Osteoblast (primary cell): ENCODE measurements at regions not wholly inside any gene's neighbourhood (a gene's known extent, or its start where the extent isn't known, plus 50 kb on each side); places are given as distances from the start of the nearest gene placed in this dataset.
A peak's percentile ranks its signal among the peaks of the same experiment; 100 is the strongest.

Experiments
- DNase-seq: peaks from one replicate; pipeline ENCODE4 v3.0.0; 2011; ENCODE audit warnings: low spot score, mixed read lengths; ENCODE audit not compliant: insufficient read length; ENCODE audit errors: missing footprints
- H2AFZ ChIP-seq: 2 replicates; pipeline ENCODE4 v1.6.0; 2011; ENCODE audit warnings: mild to moderate bottlenecking, low read length
- H3K27ac ChIP-seq: 2 replicates; pipeline ENCODE4 v1.5.1; 2011; ENCODE audit warnings: mild to moderate bottlenecking, low read depth, low read length, moderate library complexity
- H3K27me3 ChIP-seq: 2 replicates; pipeline ENCODE4 v1.6.0; 2012; ENCODE audit warnings: mild to moderate bottlenecking, control low read depth, inconsistent platforms, low read length, moderate library complexity; ENCODE audit not compliant: insufficient read depth
- H3K36me3 ChIP-seq: 2 replicates; pipeline ENCODE4 v1.5.1; 2011; ENCODE audit warnings: mild to moderate bottlenecking, low read length, control low read depth, moderate library complexity; ENCODE audit not compliant: insufficient read depth
- H3K4me1 ChIP-seq: 2 replicates; pipeline ENCODE4 v1.5.1; 2011; ENCODE audit warnings: mild to moderate bottlenecking, low read length, control low read depth, moderate library complexity; ENCODE audit not compliant: insufficient read depth
- H3K4me2 ChIP-seq: 2 replicates; pipeline ENCODE4 v1.6.0; 2011; ENCODE audit warnings: mild to moderate bottlenecking, low read length; ENCODE audit not compliant: insufficient read depth
- H3K4me3 ChIP-seq: fragments of 200-600 bp; sonication (generic); 3 replicates; pipeline ENCODE4 v1.5.1; 2012; ENCODE audit warnings: mild to moderate bottlenecking, low read length, inconsistent platforms; ENCODE audit not compliant: insufficient read depth
- H3K79me2 ChIP-seq: 2 replicates; pipeline ENCODE4 v1.6.0; 2012; ENCODE audit warnings: mild to moderate bottlenecking, low read length, control low read depth, inconsistent platforms; ENCODE audit not compliant: insufficient read depth
- H3K9me3 ChIP-seq: 2 replicates; pipeline ENCODE4 v1.5.1; 2011; ENCODE audit warnings: low read depth, low read length, control low read depth
- H4K20me1 ChIP-seq: 2 replicates; pipeline ENCODE4 v1.6.0; 2012; ENCODE audit warnings: mild to moderate bottlenecking, low read length, control low read depth; ENCODE audit not compliant: insufficient read depth
- CTCF ChIP-seq: IDR thresholded peaks from 2 replicates; pipeline ENCODE4 v1.5.1; 2011; ENCODE audit warnings: mild to moderate bottlenecking, low read depth, low read length, moderate library complexity; ENCODE audit errors: extremely low read depth

DNA sequence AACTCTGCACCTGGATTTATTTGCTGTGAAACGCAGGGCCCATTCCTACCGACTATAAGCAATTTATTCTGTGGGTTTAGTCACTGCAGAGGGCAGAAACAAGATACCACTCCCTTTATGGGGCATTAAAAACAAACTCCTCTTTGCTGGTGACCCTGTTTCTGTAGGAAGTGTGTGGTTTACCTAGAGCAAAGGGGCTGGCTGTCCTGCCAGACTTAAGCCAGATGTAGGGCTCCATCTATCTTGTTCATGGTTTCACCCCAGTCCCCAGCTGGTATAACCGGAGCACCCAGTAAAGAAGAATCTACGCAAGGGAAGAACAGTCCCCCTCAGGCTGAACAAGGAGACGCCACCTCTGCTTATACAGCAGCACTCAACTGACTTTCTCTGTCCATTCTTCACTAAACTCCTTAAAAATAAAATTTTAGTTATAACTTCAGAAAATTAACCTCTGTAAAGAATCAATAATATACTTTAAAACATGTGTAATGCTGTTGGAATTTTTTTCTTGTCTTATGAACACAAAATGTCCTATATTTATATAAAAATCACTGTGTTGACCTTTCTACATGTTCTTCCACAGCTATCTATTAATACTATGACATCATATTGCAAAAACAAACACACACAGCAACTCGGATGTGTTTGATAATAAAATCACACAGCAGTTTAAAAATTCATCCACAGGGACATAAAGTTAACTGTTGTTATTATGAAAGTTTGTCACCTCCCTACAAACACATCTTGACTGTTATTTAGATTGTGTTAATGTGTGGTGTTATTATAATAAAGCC is 126.1 kb upstream of the RPS6KA2 start:
- Histone ChIP-seq H3K4me2 (no peak overlapping the region), H3K27ac (no peak overlapping the region), H3K79me2 (no peaks in the 10 kb centered on the region), H3K27me3 (peaks cover 5% of the 10 kb centered on the region), H2AFZ (no peak overlapping the region), H3K36me3 (no peaks in the 10 kb centered on the region), H4K20me1 (no peaks in the 10 kb centered on the region), H3K4me1 (peaks cover 5% of the 10 kb centered on the region), H3K4me3 (no peak overlapping the region), H3K9me3 (no peaks in the 10 kb centered on the region)
- peak; percentile 84 for DNase-seq
- no peak for TF ChIP-seq CTCF

GRCh38 chr6:166752097-166752496 is 125.0 kb upstream of the RPS6KA2 start:
- TF ChIP-seq CTCF: no peak
- Histone ChIP-seq H3K36me3 (no peaks in the 10 kb centered on the region), H3K4me1 (no peaks in the 10 kb centered on the region), H2AFZ (no peak overlapping the region), H3K9me3 (no peaks in the 10 kb centered on the region), H3K27ac (no peak overlapping the region), H3K4me3 (no peak overlapping the region), H3K4me2 (no peak overlapping the region), H3K79me2 (no peaks in the 10 kb centered on the region), H4K20me1 (no peaks in the 10 kb centered on the region), H3K27me3 (peaks cover 3% of the 10 kb centered on the region)
- DNase-seq: no peak

GRCh38 chr6:166751051-166751595 is 124.1 kb upstream of the RPS6KA2 start:
- H3K27ac ChIP-seq: no peak overlapping the region
- no peaks in the 10 kb centered on the region for H3K79me2 ChIP-seq
- no peak overlapping the region for H3K4me3 ChIP-seq
- no peak overlapping the region for H3K4me2 ChIP-seq
- TF ChIP-seq CTCF: no peak
- H3K27me3 ChIP-seq: no peaks in the 10 kb centered on the region
- H2AFZ ChIP-seq: no peak overlapping the region
- no peaks in the 10 kb centered on the region for H4K20me1 ChIP-seq
- no peaks in the 10 kb centered on the region for H3K4me1 ChIP-seq
- H3K36me3 ChIP-seq: no peaks in the 10 kb centered on the region
- no peak for DNase-seq
- no peaks in the 10 kb centered on the region for H3K9me3 ChIP-seq

- H3K4me1 ChIP-seq: no peaks in the 10 kb centered on the region
- H3K4me2 ChIP-seq: no peak overlapping the region
- no peak overlapping the region for H3K27ac ChIP-seq
- no peak overlapping the region for H2AFZ ChIP-seq
- H3K9me3 ChIP-seq: no peaks in the 10 kb centered on the region
- no peak overlapping the region for H3K4me3 ChIP-seq
- TF ChIP-seq CTCF: no peak
- DNase-seq: no peak
- H3K27me3 ChIP-seq: no peaks in the 10 kb centered on the region
- H4K20me1 ChIP-seq: no peaks in the 10 kb centered on the region
- H3K36me3 ChIP-seq: no peaks in the 10 kb centered on the region
- H3K79me2 ChIP-seq: no peaks in the 10 kb centered on the region
These were observed 123.2 kb upstream of the RPS6KA2 start for GRCh38 chr6:166750108-166750793.
